ENCODE measurements at regions not wholly inside any gene's neighbourhood (a gene's known extent, or its start where the extent isn't known, plus 50 kb on each side); places are given as distances from the start of the nearest gene placed in this dataset.

DNA sequence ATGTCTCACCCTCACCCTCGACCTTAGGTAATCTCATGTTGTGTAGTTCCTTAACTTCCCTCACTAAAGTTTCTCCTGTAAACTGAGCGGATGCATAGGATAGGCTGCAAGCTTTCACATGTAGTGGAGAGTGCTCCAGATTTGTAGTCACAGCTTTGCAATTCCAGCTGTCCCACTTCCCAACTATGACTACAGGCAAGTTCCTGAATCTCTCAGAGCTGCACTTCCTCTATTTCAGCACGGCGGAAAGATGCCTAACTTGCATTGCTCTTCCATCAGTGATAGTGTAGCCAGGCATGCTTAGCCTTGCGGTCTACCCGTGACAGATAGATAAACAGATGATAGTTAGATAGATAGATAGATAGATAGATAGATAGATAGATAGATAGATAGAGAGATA, 183.1 kb upstream of the CCDC68 start:
- TF ChIP-seq, protein P1, sequence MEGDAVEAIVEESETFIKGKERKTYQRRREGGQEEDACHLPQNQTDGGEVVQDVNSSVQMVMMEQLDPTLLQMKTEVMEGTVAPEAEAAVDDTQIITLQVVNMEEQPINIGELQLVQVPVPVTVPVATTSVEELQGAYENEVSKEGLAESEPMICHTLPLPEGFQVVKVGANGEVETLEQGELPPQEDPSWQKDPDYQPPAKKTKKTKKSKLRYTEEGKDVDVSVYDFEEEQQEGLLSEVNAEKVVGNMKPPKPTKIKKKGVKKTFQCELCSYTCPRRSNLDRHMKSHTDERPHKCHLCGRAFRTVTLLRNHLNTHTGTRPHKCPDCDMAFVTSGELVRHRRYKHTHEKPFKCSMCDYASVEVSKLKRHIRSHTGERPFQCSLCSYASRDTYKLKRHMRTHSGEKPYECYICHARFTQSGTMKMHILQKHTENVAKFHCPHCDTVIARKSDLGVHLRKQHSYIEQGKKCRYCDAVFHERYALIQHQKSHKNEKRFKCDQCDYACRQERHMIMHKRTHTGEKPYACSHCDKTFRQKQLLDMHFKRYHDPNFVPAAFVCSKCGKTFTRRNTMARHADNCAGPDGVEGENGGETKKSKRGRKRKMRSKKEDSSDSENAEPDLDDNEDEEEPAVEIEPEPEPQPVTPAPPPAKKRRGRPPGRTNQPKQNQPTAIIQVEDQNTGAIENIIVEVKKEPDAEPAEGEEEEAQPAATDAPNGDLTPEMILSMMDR (IDR thresholded peaks at IDR 0.05; ENCODE audit: poor library complexity): no peak
- no peak for TF ChIP-seq EZH2 (IDR thresholded peaks at IDR 0.05; ENCODE audit: borderline replicate concordance)
